ENCODE measurements at regions not wholly inside any gene's neighbourhood (a gene's known extent, or its start where the extent isn't known, plus 50 kb on each side); places are given as distances from the start of the nearest gene placed in this dataset.
"Not testable (repeated sequence)": the region's sequence is repeated elsewhere in the genome, so short reads cannot be mapped to it uniquely, and the experiment has no call there.

GRCh38 chr17:20727201-20727600 is 147.7 kb downstream of the CDRT15L2 start:
- peaks cover 35% of the 10 kb centered on the region for H3K27me3 Mint-ChIP-seq
- not testable (repeated sequence) for H3K4me3 Mint-ChIP-seq; ATAC-seq (replicated peaks; ENCODE audit: extremely low read depth, poor library complexity, severe bottlenecking); H3K27ac Mint-ChIP-seq (ENCODE audit: low read depth); H3K9me3 Mint-ChIP-seq; H3K4me1 Mint-ChIP-seq; DNase-seq (ENCODE audit: low spot score in 2 of 2); H3K36me3 Mint-ChIP-seq (ENCODE audit: insufficient read depth)

- H3K27me3 Mint-ChIP-seq = peaks cover 35% of the 10 kb centered on the region
- H3K4me1 Mint-ChIP-seq = no peaks in the 10 kb centered on the region
- H3K36me3 Mint-ChIP-seq (ENCODE audit: insufficient read depth) = no peaks in the 10 kb centered on the region
- no peak overlapping the region for H3K27ac Mint-ChIP-seq (ENCODE audit: low read depth)
- H3K4me3 Mint-ChIP-seq = no peak overlapping the region
- DNase-seq (ENCODE audit: low spot score in 2 of 2) (no peak), ATAC-seq (replicated peaks; ENCODE audit: extremely low read depth, poor library complexity, severe bottlenecking) (no peak)
- H3K9me3 Mint-ChIP-seq = no peaks in the 10 kb centered on the region
Observed at GRCh38 chr17:20728181-20728580, 148.7 kb downstream of the CDRT15L2 start.

GRCh38 chr17:20731131-20731530 is 151.6 kb downstream of the CDRT15L2 start:
- H3K27ac Mint-ChIP-seq (ENCODE audit: low read depth); H3K4me1 Mint-ChIP-seq; DNase-seq (ENCODE audit: low spot score in 2 of 2); H3K9me3 Mint-ChIP-seq; ATAC-seq (replicated peaks; ENCODE audit: extremely low read depth, poor library complexity, severe bottlenecking); H3K4me3 Mint-ChIP-seq; H3K36me3 Mint-ChIP-seq (ENCODE audit: insufficient read depth): not testable (repeated sequence)
- H3K27me3 Mint-ChIP-seq = peaks cover 25% of the 10 kb centered on the region

- ATAC-seq (replicated peaks; ENCODE audit: extremely low read depth, poor library complexity, severe bottlenecking) = no peak
Observed at GRCh38 chr17:20733923-20734322, 154.4 kb downstream of the CDRT15L2 start.

GRCh38 chr17:20735796-20736195 is 156.3 kb downstream of the CDRT15L2 start:
- Mint-ChIP-seq H3K9me3 (no peaks in the 10 kb centered on the region), H3K36me3 (ENCODE audit: insufficient read depth) (no peaks in the 10 kb centered on the region), H3K4me1 (peaks cover 4% of the 10 kb centered on the region), H3K27me3 (peaks cover 36% of the 10 kb centered on the region), H3K4me3 (no peak overlapping the region), H3K27ac (ENCODE audit: low read depth) (no peak overlapping the region)
- no peak for ATAC-seq (replicated peaks; ENCODE audit: extremely low read depth, poor library complexity, severe bottlenecking)
- no peak for DNase-seq (ENCODE audit: low spot score in 2 of 2)

More at GRCh38 chr17:20733923-20734322, 154.4 kb downstream of the CDRT15L2 start:
- peaks cover 33% of the 10 kb centered on the region for H3K27me3 Mint-ChIP-seq
- H3K27ac Mint-ChIP-seq (ENCODE audit: low read depth) = no peak overlapping the region
- H3K36me3 Mint-ChIP-seq (ENCODE audit: insufficient read depth) = no peaks in the 10 kb centered on the region
- no peaks in the 10 kb centered on the region for H3K9me3 Mint-ChIP-seq
- no peak for DNase-seq (ENCODE audit: low spot score in 2 of 2)
- peaks cover 4% of the 10 kb centered on the region for H3K4me1 Mint-ChIP-seq
- H3K4me3 Mint-ChIP-seq = no peak overlapping the region

- peaks cover 52% of the 10 kb centered on the region for H3K27me3 Mint-ChIP-seq
Observed at GRCh38 chr17:20737636-20738035, 158.1 kb downstream of the CDRT15L2 start.

GRCh38 chr17:20771104-20771503 is 191.6 kb downstream of the CDRT15L2 start:
- Mint-ChIP-seq H3K4me3 (no peak overlapping the region), H3K27me3 (no peaks in the 10 kb centered on the region), H3K9me3 (no peaks in the 10 kb centered on the region), H3K27ac (ENCODE audit: low read depth) (no peak overlapping the region), H3K36me3 (ENCODE audit: insufficient read depth) (no peaks in the 10 kb centered on the region), H3K4me1 (no peaks in the 10 kb centered on the region)
- no peak for DNase-seq (ENCODE audit: low spot score in 2 of 2)
- no peak for ATAC-seq (replicated peaks; ENCODE audit: extremely low read depth, poor library complexity, severe bottlenecking)

More at GRCh38 chr17:20737636-20738035, 158.1 kb downstream of the CDRT15L2 start:
- H3K36me3 Mint-ChIP-seq (ENCODE audit: insufficient read depth); H3K27ac Mint-ChIP-seq (ENCODE audit: low read depth); H3K4me3 Mint-ChIP-seq; ATAC-seq (replicated peaks; ENCODE audit: extremely low read depth, poor library complexity, severe bottlenecking); H3K4me1 Mint-ChIP-seq; H3K9me3 Mint-ChIP-seq; DNase-seq (ENCODE audit: low spot score in 2 of 2): not testable (repeated sequence)

GRCh38 chr17:20774472-20775135 is 195.1 kb downstream of the CDRT15L2 start:
- no peak overlapping the region for H3K4me3 Mint-ChIP-seq
- ATAC-seq (replicated peaks; ENCODE audit: extremely low read depth, poor library complexity, severe bottlenecking) (no peak), DNase-seq (ENCODE audit: low spot score in 2 of 2) (no peak)
- no peaks in the 10 kb centered on the region for H3K36me3 Mint-ChIP-seq (ENCODE audit: insufficient read depth)
- no peaks in the 10 kb centered on the region for H3K9me3 Mint-ChIP-seq
- H3K27me3 Mint-ChIP-seq = no peaks in the 10 kb centered on the region
- no peak overlapping the region for H3K27ac Mint-ChIP-seq (ENCODE audit: low read depth)
- H3K4me1 Mint-ChIP-seq = no peaks in the 10 kb centered on the region

- no peak overlapping the region for H3K4me3 Mint-ChIP-seq
Observed at GRCh38 chr17:20775331-20775730, 195.8 kb downstream of the CDRT15L2 start.

GRCh38 chr17:20779521-20779920 is 200.0 kb downstream of the CDRT15L2 start:
- DNase-seq (ENCODE audit: low spot score in 2 of 2) (no peak), ATAC-seq (replicated peaks; ENCODE audit: extremely low read depth, poor library complexity, severe bottlenecking) (no peak)
- Mint-ChIP-seq H3K27me3 (peaks cover 6% of the 10 kb centered on the region), H3K4me3 (no peak overlapping the region), H3K36me3 (ENCODE audit: insufficient read depth) (no peaks in the 10 kb centered on the region), H3K9me3 (no peaks in the 10 kb centered on the region), H3K4me1 (no peaks in the 10 kb centered on the region), H3K27ac (ENCODE audit: low read depth) (no peak overlapping the region)

More at GRCh38 chr17:20775331-20775730, 195.8 kb downstream of the CDRT15L2 start:
- no peaks in the 10 kb centered on the region for H3K27me3 Mint-ChIP-seq
- ATAC-seq (replicated peaks; ENCODE audit: extremely low read depth, poor library complexity, severe bottlenecking) (no peak), DNase-seq (ENCODE audit: low spot score in 2 of 2) (no peak)
- H3K27ac Mint-ChIP-seq (ENCODE audit: low read depth) = no peak overlapping the region
- no peaks in the 10 kb centered on the region for H3K4me1 Mint-ChIP-seq
- H3K9me3 Mint-ChIP-seq = no peaks in the 10 kb centered on the region
- H3K36me3 Mint-ChIP-seq (ENCODE audit: insufficient read depth) = no peaks in the 10 kb centered on the region

- H3K4me1 Mint-ChIP-seq = no peaks in the 10 kb centered on the region
- no peak overlapping the region for H3K4me3 Mint-ChIP-seq
- no peaks in the 10 kb centered on the region for H3K9me3 Mint-ChIP-seq
- H3K27ac Mint-ChIP-seq (ENCODE audit: low read depth) = no peak overlapping the region
- H3K27me3 Mint-ChIP-seq = peaks cover 23% of the 10 kb centered on the region
- no peaks in the 10 kb centered on the region for H3K36me3 Mint-ChIP-seq (ENCODE audit: insufficient read depth)
- no peak for ATAC-seq (replicated peaks; ENCODE audit: extremely low read depth, poor library complexity, severe bottlenecking)
- no peak for DNase-seq (ENCODE audit: low spot score in 2 of 2)
Observed at GRCh38 chr17:20781260-20781659, 201.7 kb downstream of the CDRT15L2 start.

- not testable (repeated sequence) for DNase-seq (ENCODE audit: low spot score in 2 of 2); H3K27ac Mint-ChIP-seq (ENCODE audit: low read depth); H3K4me3 Mint-ChIP-seq; ATAC-seq (replicated peaks; ENCODE audit: extremely low read depth, poor library complexity, severe bottlenecking); H3K9me3 Mint-ChIP-seq; H3K36me3 Mint-ChIP-seq (ENCODE audit: insufficient read depth); H3K4me1 Mint-ChIP-seq
- H3K27me3 Mint-ChIP-seq = peaks cover 29% of the 10 kb centered on the region
Observed at GRCh38 chr17:20781869-20782268, 202.3 kb downstream of the CDRT15L2 start.

- no peak for DNase-seq (ENCODE audit: low spot score in 2 of 2)
- H3K4me3 Mint-ChIP-seq = no peak overlapping the region
- H3K27me3 Mint-ChIP-seq = peaks cover 40% of the 10 kb centered on the region
- no peaks in the 10 kb centered on the region for H3K36me3 Mint-ChIP-seq (ENCODE audit: insufficient read depth)
- H3K27ac Mint-ChIP-seq (ENCODE audit: low read depth) = no peak overlapping the region
- H3K9me3 Mint-ChIP-seq = no peaks in the 10 kb centered on the region
- no peaks in the 10 kb centered on the region for H3K4me1 Mint-ChIP-seq
- no peak for ATAC-seq (replicated peaks; ENCODE audit: extremely low read depth, poor library complexity, severe bottlenecking)
Observed at GRCh38 chr17:20783091-20783490, 203.6 kb downstream of the CDRT15L2 start.

Measured in central memory CD8-positive, alpha-beta T cell (primary cell).